ENCODE measurements at regions not wholly inside any gene's neighbourhood (a gene's known extent, or its start where the extent isn't known, plus 50 kb on each side); places are given as distances from the start of the nearest gene placed in this dataset.
"Not testable (repeated sequence)": the region's sequence is repeated elsewhere in the genome, so short reads cannot be mapped to it uniquely, and the experiment has no call there.

GRCh38 chr10:109386101-109386500 lies 537.2 kb downstream of the XPNPEP1 start:
- DNase-seq, result no peak

- DNase-seq, result no peak
Observed at GRCh38 chr10:109379186-109379585, 544.1 kb downstream of the XPNPEP1 start.

- no peak for DNase-seq
Observed at GRCh38 chr10:109374215-109374614, 549.1 kb downstream of the XPNPEP1 start.

GRCh38 chr10:109359316-109359715 lies 564.0 kb downstream of the XPNPEP1 start:
- no peak for DNase-seq

- no peak for DNase-seq
Observed at GRCh38 chr10:109358325-109358724, 565.0 kb downstream of the XPNPEP1 start.

GRCh38 chr10:109348324-109348723 lies 575.0 kb downstream of the XPNPEP1 start:
- no peak for DNase-seq

GRCh38 chr10:109343293-109343692 lies 580.0 kb downstream of the XPNPEP1 start:
- no peak for DNase-seq

- no peak for DNase-seq
Observed at GRCh38 chr10:109341986-109342385, 581.3 kb downstream of the XPNPEP1 start.

GRCh38 chr10:109328001-109328400 lies 595.3 kb downstream of the XPNPEP1 start:
- DNase-seq, result no peak

GRCh38 chr10:109327266-109327665 lies 596.0 kb downstream of the XPNPEP1 start:
- no peak for DNase-seq

- DNase-seq, result no peak
Observed at GRCh38 chr10:109324721-109325120, 598.6 kb downstream of the XPNPEP1 start.

GRCh38 chr10:109317746-109318366 lies 605.5 kb downstream of the XPNPEP1 start:
- no peak for DNase-seq

- DNase-seq, result not testable (repeated sequence)
Observed at GRCh38 chr10:109314016-109314415, 609.3 kb downstream of the XPNPEP1 start.

- not testable (repeated sequence) for DNase-seq
Observed at GRCh38 chr10:109312555-109312954, 610.8 kb downstream of the XPNPEP1 start.

- DNase-seq, result no peak
Observed at GRCh38 chr10:109308971-109309370, 614.3 kb downstream of the XPNPEP1 start.

- not testable (repeated sequence) for DNase-seq
Observed at GRCh38 chr10:109307102-109307501, 616.2 kb downstream of the XPNPEP1 start.

GRCh38 chr10:109306698-109307097 lies 616.6 kb downstream of the XPNPEP1 start:
- no peak for DNase-seq

- no peak for DNase-seq
Observed at GRCh38 chr10:109287858-109288257, 635.5 kb downstream of the XPNPEP1 start.

- no peak for DNase-seq
Observed at GRCh38 chr10:109282510-109282909, 640.8 kb downstream of the XPNPEP1 start.

- no peak for DNase-seq
Observed at GRCh38 chr10:109281347-109281746, 642.0 kb downstream of the XPNPEP1 start.

GRCh38 chr10:109280837-109281236 lies 642.5 kb downstream of the XPNPEP1 start:
- no peak for DNase-seq

GRCh38 chr10:109277456-109277855 lies 645.9 kb downstream of the XPNPEP1 start:
- no peak for DNase-seq

- no peak for DNase-seq
Observed at GRCh38 chr10:109275960-109276359, 647.4 kb downstream of the XPNPEP1 start.

GRCh38 chr10:109274681-109275080 lies 648.6 kb downstream of the XPNPEP1 start:
- no peak for DNase-seq

- DNase-seq, result no peak
Observed at GRCh38 chr10:109270173-109270572, 653.1 kb downstream of the XPNPEP1 start.
